ENCODE measurements at regions not wholly inside any gene's neighbourhood (a gene's known extent, or its start where the extent isn't known, plus 50 kb on each side); places are given as distances from the start of the nearest gene placed in this dataset.
"Not testable (repeated sequence)": the region's sequence is repeated elsewhere in the genome, so short reads cannot be mapped to it uniquely, and the experiment has no call there.

GRCh38 chr5:143923634-143924266 is 111.8 kb downstream of the HMHB1 start:
- Mint-ChIP-seq H3K9me3 (no peaks in the 10 kb centered on the region), H3K4me1 (no peaks in the 10 kb centered on the region), H3K4me3 (no peak overlapping the region), H3K27me3 (peaks cover 1% of the 10 kb centered on the region), H3K27ac (no peak overlapping the region), H3K36me3 (ENCODE audit: low read depth) (no peaks in the 10 kb centered on the region)
- ChIA-PET CTCF (no interaction called here), POLR2A (no interaction called here)
- intact Hi-C loops (cut with micrococcal nuclease), result no loop called here
- TF ChIP-seq CTCF (IDR thresholded peaks at IDR 0.05), result no peak
- DNase-seq (no peak), ATAC-seq (ENCODE audit: low read depth) (no peak)

- ChIA-PET POLR2A (no interaction called here), CTCF (no interaction called here)
- no peak overlapping the region for H3K27ac Mint-ChIP-seq
- TF ChIP-seq CTCF (IDR thresholded peaks at IDR 0.05), result no peak
- no peaks in the 10 kb centered on the region for H3K4me1 Mint-ChIP-seq
- H3K36me3 Mint-ChIP-seq (ENCODE audit: low read depth), result no peaks in the 10 kb centered on the region
- ATAC-seq (ENCODE audit: low read depth), result no peak
- intact Hi-C loops (cut with micrococcal nuclease), result no loop called here
- H3K27me3 Mint-ChIP-seq, result peaks cover 1% of the 10 kb centered on the region
- no peak overlapping the region for H3K4me3 Mint-ChIP-seq
- no peaks in the 10 kb centered on the region for H3K9me3 Mint-ChIP-seq
- DNase-seq, result no peak
Observed at GRCh38 chr5:143924311-143924978, 112.5 kb downstream of the HMHB1 start.

DNA sequence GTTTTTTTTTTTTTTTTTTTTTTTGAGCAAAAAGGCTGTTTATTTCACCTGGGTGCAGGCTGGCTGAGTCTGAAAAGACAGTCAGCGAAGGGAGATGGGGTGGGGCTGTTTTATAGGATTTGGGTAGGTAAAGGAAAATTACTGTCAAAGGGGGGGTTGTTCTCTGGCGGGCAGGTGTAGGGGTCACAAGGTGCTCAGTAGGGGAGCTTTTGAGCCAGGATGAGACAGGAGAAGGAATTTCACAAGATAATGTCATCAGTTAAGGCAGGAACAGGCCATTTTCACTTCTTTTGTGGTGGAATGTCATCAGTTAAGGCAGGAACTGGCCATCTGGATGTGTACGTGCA is 113.0 kb downstream of the HMHB1 start:
- H3K36me3 Mint-ChIP-seq (ENCODE audit: low read depth); ATAC-seq (ENCODE audit: low read depth); DNase-seq; POLR2A ChIA-PET; H3K4me1 Mint-ChIP-seq; H3K4me3 Mint-ChIP-seq; intact Hi-C loops (cut with micrococcal nuclease); H3K27me3 Mint-ChIP-seq; H3K27ac Mint-ChIP-seq; CTCF ChIA-PET; H3K9me3 Mint-ChIP-seq: not testable (repeated sequence)

DNA sequence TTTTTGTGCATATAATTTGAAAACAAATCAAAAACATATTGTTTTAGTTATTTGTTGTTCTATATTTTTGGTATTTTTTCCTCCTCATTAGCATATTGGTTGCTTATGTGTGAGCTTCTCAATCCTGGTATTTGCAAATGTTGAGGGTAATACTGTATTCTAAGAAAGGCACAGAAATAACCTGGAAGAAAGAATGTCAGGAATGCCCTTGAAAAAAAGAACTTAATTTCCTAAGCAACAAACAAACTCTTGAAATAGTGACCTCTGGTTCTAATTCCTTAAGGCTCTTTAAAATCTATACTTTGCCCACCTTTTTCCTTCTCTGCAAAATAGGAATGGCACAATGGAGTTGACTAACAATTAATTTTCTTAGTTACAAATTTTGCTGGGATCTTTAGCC is 117.5 kb downstream of the HMHB1 start:
- TF ChIP-seq CTCF (IDR thresholded peaks at IDR 0.05), result no peak
- Mint-ChIP-seq H3K9me3 (peaks cover 10% of the 10 kb centered on the region), H3K36me3 (ENCODE audit: low read depth) (peaks cover 2% of the 10 kb centered on the region), H3K4me3 (no peak overlapping the region), H3K4me1 (no peaks in the 10 kb centered on the region), H3K27me3 (peaks cover 10% of the 10 kb centered on the region), H3K27ac (no peak overlapping the region)
- ATAC-seq (ENCODE audit: low read depth), result no peak
- POLR2A ChIA-PET, result no interaction called here
- DNase-seq, result no peak
- CTCF ChIA-PET, result no interaction called here
- intact Hi-C loops (cut with micrococcal nuclease), result no loop called here

- no peaks in the 10 kb centered on the region for H3K4me1 Mint-ChIP-seq
- H3K27me3 Mint-ChIP-seq, result peaks cover 10% of the 10 kb centered on the region
- DNase-seq, result no peak
- CTCF ChIA-PET, result no interaction called here
- ATAC-seq (ENCODE audit: low read depth), result no peak
- H3K36me3 Mint-ChIP-seq (ENCODE audit: low read depth), result peaks cover 4% of the 10 kb centered on the region
- H3K9me3 Mint-ChIP-seq, result peaks cover 15% of the 10 kb centered on the region
- POLR2A ChIA-PET, result no interaction called here
- no peak for TF ChIP-seq CTCF (IDR thresholded peaks at IDR 0.05)
- H3K27ac Mint-ChIP-seq, result no peak overlapping the region
- H3K4me3 Mint-ChIP-seq, result no peak overlapping the region
- intact Hi-C loops (cut with micrococcal nuclease), result no loop called here
Observed at GRCh38 chr5:143930561-143930960, 118.6 kb downstream of the HMHB1 start.

GRCh38 chr5:143931476-143931875 is 119.5 kb downstream of the HMHB1 start:
- H3K36me3 Mint-ChIP-seq (ENCODE audit: low read depth), result peaks cover 4% of the 10 kb centered on the region
- ATAC-seq (ENCODE audit: low read depth), result no peak
- H3K9me3 Mint-ChIP-seq, result peaks cover 15% of the 10 kb centered on the region
- intact Hi-C loops (cut with micrococcal nuclease), result no loop called here
- DNase-seq, result no peak
- H3K27me3 Mint-ChIP-seq, result peaks cover 10% of the 10 kb centered on the region
- ChIA-PET POLR2A (no interaction called here), CTCF (no interaction called here)
- H3K4me1 Mint-ChIP-seq, result no peaks in the 10 kb centered on the region
- no peak overlapping the region for H3K4me3 Mint-ChIP-seq
- TF ChIP-seq CTCF (IDR thresholded peaks at IDR 0.05), result no peak
- no peak overlapping the region for H3K27ac Mint-ChIP-seq
